ENCODE measurements at regions not wholly inside any gene's neighbourhood (a gene's known extent, or its start where the extent isn't known, plus 50 kb on each side); places are given as distances from the start of the nearest gene placed in this dataset.
"Not testable (repeated sequence)": the region's sequence is repeated elsewhere in the genome, so short reads cannot be mapped to it uniquely, and the experiment has no call there.

DNA sequence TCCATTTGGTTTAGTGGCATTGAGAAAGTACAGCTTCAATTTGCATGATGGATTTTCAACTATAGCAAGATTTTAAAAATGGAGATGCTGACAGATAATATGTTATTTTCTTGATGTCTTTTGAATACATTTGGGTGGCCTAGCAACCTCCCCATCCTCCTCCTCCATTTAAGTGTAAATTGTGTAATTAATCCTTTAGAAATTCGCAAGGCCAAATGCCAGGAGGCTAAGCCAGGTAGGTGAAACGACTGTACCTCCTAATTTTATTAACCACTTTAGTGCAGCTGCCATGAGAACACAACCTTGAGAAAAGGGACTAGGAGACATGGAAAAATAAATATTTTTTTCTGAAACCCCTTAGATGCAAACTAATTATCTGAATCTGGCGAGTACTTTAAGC is 248.8 kb downstream of the MRPS30 start:
- DNase-seq (ENCODE audit: low read depth): no peak

DNA sequence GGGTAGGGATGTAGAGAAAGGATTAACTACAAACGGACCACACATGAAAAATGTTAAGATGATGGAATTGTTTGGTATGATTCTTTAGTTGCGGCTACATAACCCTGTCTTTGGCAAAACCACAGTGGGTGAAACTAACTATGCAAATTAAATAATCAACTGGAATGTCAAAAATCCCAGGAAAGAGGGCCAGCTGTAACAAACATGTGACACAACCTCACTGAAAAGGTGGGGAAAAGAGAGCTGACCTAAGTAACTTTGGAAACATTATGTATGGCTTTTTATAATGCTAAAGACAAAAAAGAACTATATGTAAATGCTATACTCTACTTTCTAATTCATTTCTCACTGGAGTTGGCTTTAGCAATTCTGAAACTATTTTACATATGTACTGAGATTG is 252.0 kb downstream of the MRPS30 start:
- no peak for DNase-seq (ENCODE audit: low read depth)

DNA sequence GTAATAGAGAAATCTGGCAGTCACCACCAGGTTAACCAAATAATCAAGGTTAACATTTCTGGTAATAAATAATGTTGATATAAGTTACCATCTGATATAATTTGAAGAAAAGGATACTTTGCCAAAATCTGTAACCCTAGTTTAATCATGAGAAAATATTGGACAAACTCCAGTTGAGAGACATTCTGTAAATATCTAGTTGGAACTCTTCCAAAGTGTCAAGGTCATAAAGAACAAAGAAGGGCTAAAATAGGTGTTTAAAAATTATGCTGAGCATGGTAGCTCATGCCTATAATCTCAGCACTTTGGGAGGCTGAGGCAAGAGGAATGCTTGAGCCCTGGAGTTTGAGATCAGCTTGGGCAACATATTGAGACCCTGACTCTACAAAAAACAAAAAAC is 253.3 kb downstream of the MRPS30 start:
- DNase-seq (ENCODE audit: low read depth): no peak

DNA sequence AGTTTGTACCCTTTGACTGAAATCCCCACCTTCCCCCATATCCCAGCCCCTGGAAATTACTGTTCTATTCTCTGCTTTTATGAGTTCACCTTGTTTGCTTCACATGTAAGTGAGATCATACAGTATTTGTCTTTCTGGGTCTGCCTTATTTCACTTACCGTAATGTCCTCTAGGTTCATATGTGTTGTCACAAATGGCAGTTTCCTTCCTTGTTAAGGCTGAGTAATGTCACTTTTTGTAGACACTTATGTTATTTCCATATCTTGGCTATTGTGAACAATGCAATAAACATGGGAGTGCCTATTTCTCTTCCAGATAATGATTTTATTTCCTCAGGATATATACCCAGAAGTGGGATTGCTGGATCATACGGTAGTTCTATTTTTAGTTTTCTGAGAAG is 272.3 kb downstream of the MRPS30 start:
- no peak for DNase-seq (ENCODE audit: low read depth)

DNA sequence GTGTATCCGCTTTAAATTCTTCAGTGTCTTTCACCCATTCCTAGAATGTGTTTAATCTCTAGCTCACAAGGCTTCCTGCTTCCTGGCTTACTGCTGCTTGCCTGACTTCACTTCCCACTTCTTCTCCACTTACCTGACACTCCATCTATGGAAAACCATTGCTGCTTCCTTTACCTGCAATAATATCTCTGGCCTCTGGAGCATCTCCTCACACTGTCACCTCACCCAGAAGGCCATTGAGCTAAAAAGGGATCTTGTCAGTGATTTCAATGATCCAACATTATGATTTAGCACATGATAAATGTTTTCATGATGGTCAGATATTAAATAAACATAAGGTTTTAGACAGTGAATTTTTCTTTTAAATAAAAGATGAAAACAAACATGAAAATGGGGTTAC is 281.1 kb downstream of the MRPS30 start:
- no peak for DNase-seq (ENCODE audit: low read depth)

DNA sequence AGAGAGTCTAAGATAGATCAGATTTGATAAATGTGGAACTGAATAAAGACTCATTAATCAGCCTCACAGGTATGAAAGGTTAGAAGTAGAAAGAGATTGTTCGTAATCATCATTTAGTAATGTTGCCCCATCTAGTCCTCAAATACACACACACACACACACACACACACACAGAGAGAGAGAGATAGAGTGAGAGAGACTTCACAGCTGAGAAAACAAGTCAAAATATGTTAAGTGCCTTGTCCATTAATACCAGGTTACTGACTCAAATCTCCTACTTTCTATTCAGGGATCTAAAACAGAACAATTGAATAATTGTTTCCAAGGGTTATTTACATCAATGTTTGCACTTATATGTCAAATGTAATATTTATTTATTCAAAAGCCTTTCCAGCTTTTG is 284.6 kb downstream of the MRPS30 start:
- DNase-seq (ENCODE audit: low read depth): no peak

DNA sequence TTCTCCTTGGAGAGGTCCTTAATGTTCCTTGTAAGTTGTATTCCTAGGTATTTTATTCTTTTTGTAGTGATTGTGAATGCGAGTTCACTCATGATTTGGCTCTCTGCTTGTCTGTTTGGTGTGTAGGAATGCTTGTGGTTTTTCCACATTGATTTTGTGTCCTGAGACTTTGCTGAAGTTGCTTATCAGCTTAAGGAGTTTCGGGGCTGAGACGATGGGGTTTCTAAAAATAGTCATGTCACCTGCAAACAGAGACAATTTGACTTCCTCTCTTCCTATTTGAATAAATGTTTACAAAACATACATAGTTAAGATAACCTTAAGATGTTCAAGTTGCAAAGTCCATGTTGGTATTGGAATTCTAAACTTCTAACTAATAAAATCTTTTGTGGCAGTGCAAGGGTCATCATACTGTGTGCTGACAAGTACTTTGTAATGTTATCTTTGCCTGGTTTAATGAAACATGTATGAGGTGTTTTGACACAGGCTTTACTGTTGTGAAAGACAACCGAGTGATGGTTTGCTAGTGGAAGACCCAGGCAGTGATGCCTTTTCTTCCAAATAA is 286.2 kb downstream of the MRPS30 start:
- DNase-seq (ENCODE audit: low read depth): no peak

DNA sequence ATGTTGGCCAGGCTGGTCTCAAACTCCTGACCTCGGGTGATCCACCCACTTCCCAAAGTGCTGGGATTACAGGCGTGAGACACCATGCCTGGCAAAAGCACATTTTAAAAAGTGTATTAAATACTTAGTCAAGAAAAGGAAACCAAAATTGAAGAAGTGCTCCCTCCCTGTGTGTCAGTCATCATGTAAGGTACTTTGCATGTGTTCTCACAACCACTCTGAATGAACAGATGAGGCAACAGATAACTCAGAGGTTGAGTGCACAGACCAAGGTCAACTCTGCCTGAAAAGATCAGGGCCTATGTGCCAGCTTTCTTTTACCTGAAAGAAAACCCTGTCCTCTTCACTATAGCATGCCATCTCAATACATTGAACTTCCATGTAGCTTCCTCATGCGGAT is 289.7 kb downstream of the MRPS30 start:
- no peak for DNase-seq (ENCODE audit: low read depth)

DNA sequence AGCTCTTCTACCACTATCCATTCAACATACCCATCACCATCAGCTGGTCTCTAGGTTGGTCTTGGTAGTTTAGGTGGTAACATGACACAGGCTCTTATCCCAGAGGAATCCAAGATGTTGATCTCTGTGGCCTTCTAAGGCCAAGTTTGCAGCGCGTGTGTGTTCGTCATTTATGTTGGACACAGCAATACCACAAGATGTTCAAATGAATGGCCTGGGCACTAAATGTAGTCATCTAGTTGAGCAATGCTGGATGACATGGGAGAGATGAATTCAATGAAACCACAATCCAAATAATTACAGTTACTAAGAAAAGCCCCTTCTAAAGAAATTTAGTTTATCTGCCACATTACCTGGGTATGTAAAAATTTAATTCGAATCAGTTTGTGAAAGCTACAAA is 292.4 kb downstream of the MRPS30 start:
- no peak for DNase-seq (ENCODE audit: low read depth)

DNA sequence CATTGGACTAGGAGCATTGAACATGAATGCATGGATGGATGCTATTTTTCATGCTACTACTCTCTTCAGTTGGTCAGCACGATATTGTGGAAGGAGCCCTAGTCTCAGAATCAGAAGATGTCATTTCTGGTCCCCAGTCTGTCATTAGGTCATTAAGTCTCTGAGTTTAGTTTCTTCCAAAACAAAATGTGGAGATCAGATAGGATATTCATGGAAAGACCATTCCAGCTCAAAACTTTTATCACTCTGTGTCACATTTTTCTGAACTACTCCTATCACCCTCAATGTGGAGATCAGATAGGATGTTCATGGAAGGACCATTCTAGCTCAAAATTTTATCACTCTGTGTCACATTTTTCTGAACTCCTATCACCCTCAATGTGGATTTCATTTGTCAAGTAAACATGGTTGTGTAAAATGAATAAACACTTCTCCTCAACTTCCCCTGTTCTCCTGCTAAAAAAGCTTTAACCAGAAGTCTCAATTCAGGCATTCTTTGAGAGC is 296.8 kb downstream of the MRPS30 start:
- DNase-seq (ENCODE audit: low read depth): no peak

DNA sequence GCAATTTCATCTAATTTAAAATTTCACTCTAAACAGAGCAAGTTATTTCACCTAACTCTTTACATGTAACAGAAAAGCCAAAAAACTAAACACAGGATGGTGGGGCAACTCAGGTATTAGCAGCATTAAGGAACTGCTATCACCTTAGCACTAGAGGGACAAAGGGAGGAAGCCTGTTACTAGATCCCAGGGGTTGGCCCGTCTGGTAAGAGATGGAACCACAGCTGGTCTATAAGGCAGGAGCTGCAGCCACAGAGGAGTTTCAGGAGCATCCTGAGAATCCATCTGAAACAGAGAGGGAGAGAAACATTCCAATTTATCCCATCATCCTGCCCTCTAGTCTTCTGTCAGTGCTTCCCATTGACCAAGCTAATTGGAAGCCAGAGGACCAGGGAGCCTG is 300.3 kb downstream of the MRPS30 start:
- DNase-seq (ENCODE audit: low read depth): no peak

DNA sequence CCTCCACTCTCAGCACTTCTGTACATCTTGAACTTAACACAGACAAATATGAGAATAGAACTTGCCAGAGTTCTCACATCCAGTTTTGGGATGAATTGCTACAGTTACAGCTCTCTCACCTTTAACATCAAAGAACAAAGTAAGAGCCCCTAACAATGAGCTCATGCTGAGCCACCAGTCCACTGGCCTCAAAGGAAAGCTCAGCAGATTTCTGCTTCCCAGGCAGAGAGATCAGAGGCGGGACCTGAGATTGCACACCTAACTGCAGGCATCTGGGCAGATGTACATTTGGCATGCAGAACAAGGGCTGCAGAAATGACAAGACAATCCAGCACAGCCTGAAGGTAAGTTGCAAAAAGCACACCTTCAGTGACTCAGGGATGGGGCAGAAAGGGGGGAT is 300.9 kb downstream of the MRPS30 start:
- DNase-seq (ENCODE audit: low read depth): no peak

DNA sequence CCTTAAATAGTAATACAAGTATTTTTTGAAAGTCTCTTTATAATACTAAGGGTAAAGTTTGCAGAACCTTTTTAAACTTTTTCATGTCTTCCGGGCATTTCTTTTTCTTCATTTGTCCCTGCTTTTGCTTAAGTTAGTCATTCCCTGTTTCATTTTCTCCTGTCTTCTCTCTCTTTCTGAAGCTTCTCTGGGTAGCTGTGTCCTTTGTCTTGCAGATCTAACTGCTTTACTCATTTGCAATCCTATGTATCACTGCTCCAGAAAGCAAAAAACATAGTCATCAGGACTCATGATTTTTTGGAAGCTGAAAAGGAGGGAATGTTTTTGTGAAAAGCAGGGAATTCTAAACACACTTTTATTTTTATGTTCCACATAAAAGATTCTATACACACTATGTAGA is 301.7 kb downstream of the MRPS30 start:
- no peak for DNase-seq (ENCODE audit: low read depth)

DNA sequence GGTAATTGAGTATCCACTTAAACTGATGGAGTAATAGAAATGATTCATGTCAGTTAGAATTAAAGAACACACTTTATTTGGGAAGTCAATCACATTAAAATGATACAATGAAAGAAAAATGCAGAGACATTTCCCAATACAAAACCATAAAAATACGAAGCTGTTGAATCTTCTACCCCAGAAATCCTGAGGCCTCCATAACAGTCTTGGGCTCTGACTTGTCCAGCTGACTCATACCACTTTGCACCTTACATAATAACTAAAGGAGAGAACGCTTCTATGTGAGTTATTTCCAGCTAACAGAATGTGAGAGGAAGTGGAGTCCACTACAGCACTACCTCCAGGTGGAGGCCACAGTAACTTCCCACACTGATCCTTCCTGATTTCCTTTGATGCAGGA is 305.0 kb downstream of the MRPS30 start:
- no peak for DNase-seq (ENCODE audit: low read depth)

DNA sequence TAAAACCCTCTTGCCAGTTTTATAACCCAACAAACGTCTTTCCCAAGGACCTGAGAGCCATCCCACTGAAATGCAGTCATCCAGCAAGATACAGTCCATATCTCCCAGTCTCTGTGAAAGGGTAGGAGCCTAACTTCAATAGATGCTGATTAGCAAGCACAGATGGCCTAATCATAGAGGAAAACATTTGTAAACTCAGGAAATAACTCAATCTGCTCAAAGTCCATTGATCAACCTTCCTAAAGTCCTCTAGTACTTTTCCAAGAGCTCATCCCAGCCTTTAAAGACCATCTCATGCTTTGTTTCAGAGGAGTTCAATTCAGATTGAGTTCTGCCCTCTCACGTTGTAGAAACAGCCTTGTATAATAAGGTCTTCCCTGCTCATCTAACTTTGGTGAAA is 324.2 kb downstream of the MRPS30 start:
- DNase-seq (ENCODE audit: low read depth): no peak

DNA sequence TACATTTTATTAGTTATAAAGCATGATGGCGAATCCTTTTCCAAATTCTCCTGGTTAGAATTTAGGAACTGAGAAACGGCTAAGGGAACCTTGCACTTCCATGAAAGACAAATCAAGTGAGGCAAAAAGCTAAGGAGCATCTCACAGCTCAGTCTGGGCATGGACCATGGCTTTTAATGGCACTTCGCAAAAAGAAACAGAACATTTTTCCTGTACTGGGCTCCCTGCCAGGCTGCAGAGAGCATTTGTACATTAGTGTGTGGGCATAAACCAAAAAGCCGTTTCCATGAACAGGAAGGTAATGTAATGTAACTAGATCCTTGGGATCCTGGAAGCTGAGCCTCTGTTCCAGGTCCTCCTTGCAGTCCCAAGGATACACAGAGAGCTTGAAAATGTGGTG is 354.2 kb downstream of the MRPS30 start:
- no peak for DNase-seq (ENCODE audit: low read depth)

DNA sequence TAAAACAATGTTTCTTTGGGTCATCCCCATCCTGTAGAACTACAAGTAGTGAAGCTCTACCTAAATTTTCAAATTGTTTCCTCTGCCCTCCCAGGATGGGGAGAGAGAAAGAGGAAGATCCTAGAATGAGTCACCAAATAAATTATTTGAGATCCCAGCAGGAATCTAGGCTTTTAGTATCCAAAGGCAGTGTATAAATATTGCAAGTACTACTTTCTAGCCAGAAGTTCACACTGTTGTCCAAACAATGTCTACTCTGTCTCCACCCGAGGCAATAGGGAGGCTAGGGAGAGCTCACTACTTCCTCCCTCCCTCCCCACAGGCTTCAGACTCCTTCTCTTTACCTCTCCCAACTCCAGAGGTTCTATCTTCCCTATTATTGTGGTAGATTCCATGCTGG is 362.8 kb downstream of the MRPS30 start:
- no peak for DNase-seq (ENCODE audit: low read depth)

DNA sequence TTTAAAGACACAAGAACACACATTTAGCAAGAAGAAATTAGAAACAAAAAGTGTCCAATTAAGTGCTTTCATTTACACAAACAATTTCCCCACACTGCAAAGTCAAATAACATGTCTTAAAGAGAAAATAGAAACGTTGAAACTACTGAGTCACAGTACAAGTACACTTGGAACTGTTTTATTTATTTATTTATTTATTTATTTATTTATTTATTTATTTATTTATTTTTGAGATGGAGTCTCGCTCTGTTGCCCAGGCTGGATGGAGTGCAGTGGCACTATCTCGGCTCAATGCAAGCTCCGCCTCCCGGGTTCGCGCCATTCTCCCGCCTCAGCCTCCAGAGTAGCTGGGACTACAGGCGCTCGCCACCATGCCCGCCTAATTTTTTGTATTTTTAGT is 363.9 kb downstream of the MRPS30 start:
- DNase-seq (ENCODE audit: low read depth): not testable (repeated sequence)

DNA sequence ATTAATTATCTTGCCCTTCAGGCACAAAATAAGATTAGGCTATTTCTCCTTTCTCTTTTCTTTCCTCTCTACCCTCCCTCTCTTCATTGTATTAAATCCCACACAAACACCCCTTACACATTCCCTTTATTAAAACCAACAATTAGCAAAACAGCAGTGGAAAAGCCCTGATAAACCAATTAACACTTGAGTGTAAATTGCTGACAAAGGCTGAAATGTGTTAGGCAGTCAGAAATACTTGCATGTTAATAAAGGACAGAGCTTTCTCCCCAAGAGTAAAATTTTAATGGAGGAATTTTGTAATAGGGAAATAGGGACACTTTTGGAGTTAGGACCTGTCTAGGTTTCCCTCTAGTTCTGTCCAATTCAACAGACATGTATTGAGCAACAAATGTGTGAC is 370.9 kb downstream of the MRPS30 start:
- DNase-seq (ENCODE audit: low read depth): no peak

DNA sequence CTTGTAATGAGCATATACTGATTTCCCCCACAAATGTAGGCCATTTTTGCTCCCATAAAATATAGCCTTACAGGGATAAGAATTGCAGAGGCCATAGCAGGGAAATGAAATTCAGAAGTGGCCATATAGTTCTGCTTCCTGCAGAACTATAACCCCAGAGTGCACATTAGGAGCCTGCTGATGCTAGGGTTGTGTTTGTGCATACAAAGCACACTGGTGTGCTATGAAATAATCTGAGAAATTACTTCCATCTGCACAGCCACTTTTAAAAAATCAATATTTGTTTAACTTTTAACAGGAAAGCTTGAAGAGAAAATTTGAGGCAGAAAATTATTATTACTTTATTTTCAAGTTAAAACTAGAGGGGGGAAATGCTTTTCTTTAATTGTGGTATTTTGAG is 380.3 kb downstream of the MRPS30 start:
- no peak for DNase-seq (ENCODE audit: low read depth)

DNA sequence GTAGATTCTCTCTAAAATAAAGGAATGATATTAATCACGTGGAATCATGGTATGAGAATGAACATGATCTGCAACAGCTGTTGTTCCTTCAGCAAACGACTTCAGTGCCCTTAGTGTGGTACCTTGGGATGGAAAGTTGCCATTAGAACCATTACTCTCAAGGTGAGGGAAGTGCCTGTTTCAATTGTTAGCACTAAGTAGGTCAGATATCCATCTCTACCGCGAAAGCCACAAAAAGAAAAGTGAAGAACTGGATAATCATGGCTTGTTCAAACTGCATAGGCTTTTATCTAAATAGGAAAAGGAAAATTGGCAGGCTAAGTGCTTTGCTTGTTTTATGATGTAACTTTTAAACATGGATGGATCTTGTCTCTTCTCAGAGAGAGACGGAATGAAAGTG is 380.7 kb downstream of the MRPS30 start:
- no peak for DNase-seq (ENCODE audit: low read depth)

DNA sequence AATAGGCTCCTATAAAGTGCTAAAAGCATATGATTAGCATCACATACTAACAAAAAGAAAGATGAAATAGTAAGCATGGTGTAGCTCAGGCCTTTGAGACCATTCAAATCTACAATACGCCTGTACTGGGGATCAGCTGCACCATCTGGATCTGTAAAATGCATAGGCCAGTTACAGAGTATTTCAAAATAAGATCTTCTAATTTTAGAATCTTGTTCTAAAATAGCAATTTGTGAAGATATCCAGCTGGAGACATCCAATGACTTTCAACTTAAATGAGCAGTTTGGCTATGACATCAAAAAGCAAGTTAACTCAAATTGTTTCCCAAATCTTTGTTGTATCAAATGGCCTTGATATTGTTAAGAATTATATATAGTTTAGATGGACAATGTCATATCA is 386.3 kb downstream of the MRPS30 start:
- no peak for DNase-seq (ENCODE audit: low read depth)

Measured in activated T-cell treated with anti-CD3 and anti-CD28 coated beads for 48 hours (primary cell).